K562 (cell line): ENCODE measurements at regions not wholly inside any gene's neighbourhood (a gene's known extent, or its start where the extent isn't known, plus 50 kb on each side); places are given as distances from the start of the nearest gene placed in this dataset.

Source experiments
- ARID2 ChIP-seq: fragments of 450-650 bp; IDR thresholded peaks from 2 replicates; pipeline ENCODE4 v1.6.1; 2017; ENCODE audit warnings: antibody characterized with exemption, mild to moderate bottlenecking
- BRCA1 ChIP-seq, 2 experiments: fragments of 450-650 bp in 1 of 2; sonication (generic) in 1 of 2; formaldehyde crosslinking in 1 of 2; IDR thresholded peaks; 2 replicates each; pipeline versions ENCODE4 v1.5.0 to v1.6.1; 2017 to 2020; ENCODE audit warnings: mild to moderate bottlenecking in 1 of 2, missing genetic modification reagents in 1 of 2
- GABPB2 ChIP-seq: fragments of 250-450 bp; sonication (Bioruptor Pico); conservative IDR thresholded peaks from 2 replicates; pipeline ENCODE4 v1.5.1; 2021; ENCODE audit warnings: mild to moderate bottlenecking
- HDAC1 ChIP-seq, 2 experiments: fragments of 450-650 bp; IDR thresholded peaks; 2 replicates each; pipeline ENCODE4 v1.6.1; 2016 to 2017; ENCODE audit warnings: inconsistent platforms in 1 of 2, mild to moderate bottlenecking in 1 of 2, moderate library complexity in 1 of 2
- HDAC8 ChIP-seq: fragments of 450-650 bp; IDR thresholded peaks from 2 replicates; pipeline ENCODE4 v1.6.1; 2016; ENCODE audit warnings: mild to moderate bottlenecking, missing genetic modification characterization, moderate library complexity, missing compliant biosample characterization
- HMG20B ChIP-seq: fragments of 250-450 bp; sonication (Bioruptor Pico); IDR thresholded peaks from 2 replicates; pipeline ENCODE4 v1.5.0; 2021; ENCODE audit warnings: mild to moderate bottlenecking
- NFIX ChIP-seq: fragments of 250-450 bp; sonication (Bioruptor Pico); IDR thresholded peaks from 2 replicates; pipeline ENCODE4 v1.4.0; 2020; ENCODE audit warnings: low read depth, mild to moderate bottlenecking, moderate library complexity
- PTRF ChIP-seq: fragments of 450-650 bp; IDR thresholded peaks from 2 replicates; pipeline ENCODE4 v1.6.1; 2016; ENCODE audit warnings: mild to moderate bottlenecking, missing genetic modification characterization, missing compliant biosample characterization
- RB1 ChIP-seq: fragments of 450-650 bp; IDR thresholded peaks from 2 replicates; pipeline ENCODE4 v1.6.1; 2017; ENCODE audit warnings: low read depth, mild to moderate bottlenecking
- RBM25 ChIP-seq: fragments of 200-400 bp; formaldehyde crosslinking; IDR thresholded peaks from 2 replicates; pipeline ENCODE4 v1.6.1; 2018; ENCODE audit warnings: low read length, low read depth, moderate library complexity; ENCODE audit not compliant: severe bottlenecking
- SRSF1 ChIP-seq: fragments of 200-400 bp; formaldehyde crosslinking; IDR thresholded peaks from 2 replicates; pipeline ENCODE4 v1.6.1; 2017; ENCODE audit warnings: mild to moderate bottlenecking, low read depth, low read length, moderate library complexity
- TCFL5 ChIP-seq: fragments of 250-450 bp; sonication (Bioruptor Pico); conservative IDR thresholded peaks from 2 replicates; pipeline ENCODE4 v1.6.1; 2021; ENCODE audit warnings: mild to moderate bottlenecking, moderate library complexity, matching md5 sums
- TFE3 ChIP-seq: fragments of 450-650 bp; formaldehyde crosslinking; IDR thresholded peaks from 2 replicates; pipeline ENCODE4 v1.4.0; 2020; ENCODE audit warnings: mild to moderate bottlenecking, mixed read lengths
- TRIM24 ChIP-seq, 2 experiments: fragments of 450-650 bp; IDR thresholded peaks; 2 replicates each; pipeline ENCODE4 v1.6.1; 2016
- ZNF263 ChIP-seq: sonication (generic); formaldehyde crosslinking; IDR thresholded peaks from 2 replicates; pipeline ENCODE4 v1.8.0; 2022; ENCODE audit warnings: mild to moderate bottlenecking, missing genetic modification reagents, borderline replicate concordance
- ZNF445 ChIP-seq: fragments of 250-450 bp; sonication (Bioruptor Pico); IDR thresholded peaks from 2 replicates; pipeline ENCODE4 v1.4.0; 2020; ENCODE audit warnings: low read depth, mild to moderate bottlenecking, moderate library complexity
- TF ChIP-seq, protein P1 (sequence below): fragments of 250-450 bp; sonication (Bioruptor Pico); IDR thresholded peaks from 2 replicates; pipeline ENCODE4 v1.4.0; 2020
- TF ChIP-seq, protein P2 (sequence below): fragments of 250-450 bp; sonication (Bioruptor Pico); IDR thresholded peaks from 2 replicates; pipeline ENCODE4 v1.4.0; 2020; ENCODE audit warnings: mild to moderate bottlenecking, moderate library complexity, borderline replicate concordance

DNA sequence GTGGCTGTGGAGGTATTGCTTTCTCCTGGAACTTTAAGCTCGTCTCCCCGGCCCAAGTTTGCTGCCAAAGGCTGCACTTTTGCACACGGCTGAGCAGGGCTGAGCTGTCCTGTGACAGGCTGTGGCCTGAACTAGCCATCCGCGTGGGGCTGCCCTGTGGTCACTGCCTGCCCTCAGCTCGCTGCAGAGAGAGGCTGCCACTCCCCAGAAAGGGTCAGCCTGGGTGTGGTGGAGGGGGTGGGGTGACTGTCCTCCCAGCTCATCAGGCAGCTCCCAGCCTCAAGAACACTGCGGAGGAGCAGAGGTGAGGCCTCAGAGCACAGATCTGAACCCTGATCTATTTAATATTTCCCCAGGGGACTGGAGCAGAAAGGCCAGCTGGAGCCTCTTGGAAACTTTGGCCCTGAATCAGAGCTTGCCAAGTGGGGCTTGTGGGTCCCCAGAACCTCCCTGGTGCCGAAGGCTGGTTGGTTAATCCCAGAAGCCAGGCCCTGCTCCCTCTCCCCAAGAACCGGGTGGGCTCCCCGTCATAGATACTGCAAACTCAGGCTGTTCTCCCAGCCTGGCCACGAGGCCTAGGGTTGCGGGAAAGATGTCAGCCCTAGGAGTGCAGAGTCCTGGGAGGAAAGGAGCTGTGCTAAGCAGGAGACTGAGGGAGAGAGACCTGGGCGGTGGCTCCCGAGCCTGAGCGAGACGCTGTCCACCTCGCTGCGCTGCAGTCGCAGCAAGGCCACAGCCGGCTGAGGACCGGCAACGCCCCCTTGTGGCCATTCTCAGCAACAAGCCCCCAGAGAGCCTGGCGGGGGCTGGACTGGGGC, 125.1 kb upstream of the IPO9 start (continued):
- TF ChIP-seq, protein P1, sequence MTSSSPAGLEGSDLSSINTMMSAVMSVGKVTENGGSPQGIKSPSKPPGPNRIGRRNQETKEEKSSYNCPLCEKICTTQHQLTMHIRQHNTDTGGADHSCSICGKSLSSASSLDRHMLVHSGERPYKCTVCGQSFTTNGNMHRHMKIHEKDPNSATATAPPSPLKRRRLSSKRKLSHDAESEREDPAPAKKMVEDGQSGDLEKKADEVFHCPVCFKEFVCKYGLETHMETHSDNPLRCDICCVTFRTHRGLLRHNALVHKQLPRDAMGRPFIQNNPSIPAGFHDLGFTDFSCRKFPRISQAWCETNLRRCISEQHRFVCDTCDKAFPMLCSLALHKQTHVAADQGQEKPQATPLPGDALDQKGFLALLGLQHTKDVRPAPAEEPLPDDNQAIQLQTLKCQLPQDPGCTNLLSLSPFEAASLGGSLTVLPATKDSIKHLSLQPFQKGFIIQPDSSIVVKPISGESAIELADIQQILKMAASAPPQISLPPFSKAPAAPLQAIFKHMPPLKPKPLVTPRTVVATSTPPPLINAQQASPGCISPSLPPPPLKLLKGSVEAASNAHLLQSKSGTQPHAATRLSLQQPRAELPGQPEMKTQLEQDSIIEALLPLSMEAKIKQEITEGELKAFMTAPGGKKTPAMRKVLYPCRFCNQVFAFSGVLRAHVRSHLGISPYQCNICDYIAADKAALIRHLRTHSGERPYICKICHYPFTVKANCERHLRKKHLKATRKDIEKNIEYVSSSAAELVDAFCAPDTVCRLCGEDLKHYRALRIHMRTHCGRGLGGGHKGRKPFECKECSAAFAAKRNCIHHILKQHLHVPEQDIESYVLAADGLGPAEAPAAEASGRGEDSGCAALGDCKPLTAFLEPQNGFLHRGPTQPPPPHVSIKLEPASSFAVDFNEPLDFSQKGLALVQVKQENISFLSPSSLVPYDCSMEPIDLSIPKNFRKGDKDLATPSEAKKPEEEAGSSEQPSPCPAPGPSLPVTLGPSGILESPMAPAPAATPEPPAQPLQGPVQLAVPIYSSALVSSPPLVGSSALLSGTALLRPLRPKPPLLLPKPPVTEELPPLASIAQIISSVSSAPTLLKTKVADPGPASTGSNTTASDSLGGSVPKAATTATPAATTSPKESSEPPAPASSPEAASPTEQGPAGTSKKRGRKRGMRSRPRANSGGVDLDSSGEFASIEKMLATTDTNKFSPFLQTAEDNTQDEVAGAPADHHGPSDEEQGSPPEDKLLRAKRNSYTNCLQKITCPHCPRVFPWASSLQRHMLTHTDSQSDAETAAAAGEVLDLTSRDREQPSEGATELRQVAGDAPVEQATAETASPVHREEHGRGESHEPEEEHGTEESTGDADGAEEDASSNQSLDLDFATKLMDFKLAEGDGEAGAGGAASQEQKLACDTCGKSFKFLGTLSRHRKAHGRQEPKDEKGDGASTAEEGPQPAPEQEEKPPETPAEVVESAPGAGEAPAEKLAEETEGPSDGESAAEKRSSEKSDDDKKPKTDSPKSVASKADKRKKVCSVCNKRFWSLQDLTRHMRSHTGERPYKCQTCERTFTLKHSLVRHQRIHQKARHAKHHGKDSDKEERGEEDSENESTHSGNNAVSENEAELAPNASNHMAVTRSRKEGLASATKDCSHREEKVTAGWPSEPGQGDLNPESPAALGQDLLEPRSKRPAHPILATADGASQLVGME (CRISPR knock-in tag), result peak; percentile 74; the same call in 1 of the 2 replicates
- TF ChIP-seq ZNF263 (CRISPR knock-in tag) (peak; percentile 59; the same call in 1 of the 2 replicates), HDAC8 (no peak), TRIM24 (IDR thresholded peaks at IDR 0.05) (no peak), RBM25 (no peak), TFE3 (CRISPR knock-in tag) (no peak), SRSF1 (no peak), TCFL5 (no peak), ARID2 (peak; percentile 98), GABPB2 (no peak), NFIX (CRISPR knock-in tag) (no peak), RB1 (peak; percentile 96), ZNF445 (CRISPR knock-in tag) (no peak), HMG20B (no peak), HDAC1 (IDR thresholded peaks at IDR 0.05) (no peak), BRCA1 (IDR thresholded peaks at IDR 0.05) (no peak), BRCA1 (CRISPR knock-in tag; IDR thresholded peaks at IDR 0.05) (no peak), PTRF (tag) (no peak)
- TF ChIP-seq, protein P2, sequence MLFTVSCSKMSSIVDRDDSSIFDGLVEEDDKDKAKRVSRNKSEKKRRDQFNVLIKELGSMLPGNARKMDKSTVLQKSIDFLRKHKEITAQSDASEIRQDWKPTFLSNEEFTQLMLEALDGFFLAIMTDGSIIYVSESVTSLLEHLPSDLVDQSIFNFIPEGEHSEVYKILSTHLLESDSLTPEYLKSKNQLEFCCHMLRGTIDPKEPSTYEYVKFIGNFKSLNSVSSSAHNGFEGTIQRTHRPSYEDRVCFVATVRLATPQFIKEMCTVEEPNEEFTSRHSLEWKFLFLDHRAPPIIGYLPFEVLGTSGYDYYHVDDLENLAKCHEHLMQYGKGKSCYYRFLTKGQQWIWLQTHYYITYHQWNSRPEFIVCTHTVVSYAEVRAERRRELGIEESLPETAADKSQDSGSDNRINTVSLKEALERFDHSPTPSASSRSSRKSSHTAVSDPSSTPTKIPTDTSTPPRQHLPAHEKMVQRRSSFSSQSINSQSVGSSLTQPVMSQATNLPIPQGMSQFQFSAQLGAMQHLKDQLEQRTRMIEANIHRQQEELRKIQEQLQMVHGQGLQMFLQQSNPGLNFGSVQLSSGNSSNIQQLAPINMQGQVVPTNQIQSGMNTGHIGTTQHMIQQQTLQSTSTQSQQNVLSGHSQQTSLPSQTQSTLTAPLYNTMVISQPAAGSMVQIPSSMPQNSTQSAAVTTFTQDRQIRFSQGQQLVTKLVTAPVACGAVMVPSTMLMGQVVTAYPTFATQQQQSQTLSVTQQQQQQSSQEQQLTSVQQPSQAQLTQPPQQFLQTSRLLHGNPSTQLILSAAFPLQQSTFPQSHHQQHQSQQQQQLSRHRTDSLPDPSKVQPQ, result no peak
